GM20000 (cell line): ENCODE measurements at regions not wholly inside any gene's neighbourhood (a gene's known extent, or its start where the extent isn't known, plus 50 kb on each side); places are given as distances from the start of the nearest gene placed in this dataset.

ENCODE experiments used
- DNase-seq: peaks from one replicate; pipeline ENCODE4 v3.0.0; 2012; ENCODE audit warnings: low spot score
- TF ChIP-seq, protein P1 (sequence below): IDR thresholded peaks from 2 replicates; pipeline ENCODE4 v1.5.1; 2012; ENCODE audit warnings: mild to moderate bottlenecking, control low read depth; ENCODE audit errors: extremely low read depth, missing control alignments

DNA sequence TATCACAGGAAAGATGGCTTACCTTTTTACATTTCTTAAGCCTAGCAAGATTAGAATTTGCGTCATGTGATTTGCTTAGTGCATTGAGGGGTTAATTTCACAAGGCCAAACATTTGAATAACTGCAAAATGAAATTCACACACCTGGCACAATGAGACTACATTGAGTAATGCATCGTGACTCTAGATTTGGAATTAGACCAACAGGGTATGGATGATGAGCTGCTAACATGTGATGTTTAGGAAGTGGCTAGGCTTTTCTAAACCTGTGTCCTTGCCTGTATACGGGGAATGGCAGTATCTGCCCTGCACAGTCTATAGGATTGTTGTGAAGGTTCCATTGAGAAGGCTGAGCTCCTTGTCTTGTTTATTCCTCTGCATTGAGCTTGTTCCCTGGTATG lies 160.1 kb downstream of the MFSD1 start:
- DNase-seq: no peak
- TF ChIP-seq, protein P1, sequence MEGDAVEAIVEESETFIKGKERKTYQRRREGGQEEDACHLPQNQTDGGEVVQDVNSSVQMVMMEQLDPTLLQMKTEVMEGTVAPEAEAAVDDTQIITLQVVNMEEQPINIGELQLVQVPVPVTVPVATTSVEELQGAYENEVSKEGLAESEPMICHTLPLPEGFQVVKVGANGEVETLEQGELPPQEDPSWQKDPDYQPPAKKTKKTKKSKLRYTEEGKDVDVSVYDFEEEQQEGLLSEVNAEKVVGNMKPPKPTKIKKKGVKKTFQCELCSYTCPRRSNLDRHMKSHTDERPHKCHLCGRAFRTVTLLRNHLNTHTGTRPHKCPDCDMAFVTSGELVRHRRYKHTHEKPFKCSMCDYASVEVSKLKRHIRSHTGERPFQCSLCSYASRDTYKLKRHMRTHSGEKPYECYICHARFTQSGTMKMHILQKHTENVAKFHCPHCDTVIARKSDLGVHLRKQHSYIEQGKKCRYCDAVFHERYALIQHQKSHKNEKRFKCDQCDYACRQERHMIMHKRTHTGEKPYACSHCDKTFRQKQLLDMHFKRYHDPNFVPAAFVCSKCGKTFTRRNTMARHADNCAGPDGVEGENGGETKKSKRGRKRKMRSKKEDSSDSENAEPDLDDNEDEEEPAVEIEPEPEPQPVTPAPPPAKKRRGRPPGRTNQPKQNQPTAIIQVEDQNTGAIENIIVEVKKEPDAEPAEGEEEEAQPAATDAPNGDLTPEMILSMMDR: no peak

DNA sequence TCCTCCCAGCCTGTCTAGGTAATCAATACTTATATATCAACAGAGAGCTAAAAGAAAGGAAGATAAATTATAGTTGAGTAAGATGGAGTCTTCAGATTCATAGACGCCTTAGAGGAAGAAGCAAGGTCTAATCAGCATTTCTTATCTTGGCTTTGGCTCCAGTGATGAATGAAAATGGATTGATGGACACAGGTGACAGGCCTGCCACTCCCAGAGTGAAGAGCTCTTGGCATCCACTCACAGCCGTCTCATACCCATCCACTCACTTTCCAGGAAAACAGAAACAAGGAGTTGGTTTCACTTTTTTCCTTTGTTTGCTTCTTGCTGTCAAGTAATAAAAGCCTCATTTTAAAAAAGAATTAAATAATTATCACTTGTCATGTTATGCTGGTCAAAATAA lies 168.2 kb downstream of the MFSD1 start:
- TF ChIP-seq, protein P1: no peak

DNA sequence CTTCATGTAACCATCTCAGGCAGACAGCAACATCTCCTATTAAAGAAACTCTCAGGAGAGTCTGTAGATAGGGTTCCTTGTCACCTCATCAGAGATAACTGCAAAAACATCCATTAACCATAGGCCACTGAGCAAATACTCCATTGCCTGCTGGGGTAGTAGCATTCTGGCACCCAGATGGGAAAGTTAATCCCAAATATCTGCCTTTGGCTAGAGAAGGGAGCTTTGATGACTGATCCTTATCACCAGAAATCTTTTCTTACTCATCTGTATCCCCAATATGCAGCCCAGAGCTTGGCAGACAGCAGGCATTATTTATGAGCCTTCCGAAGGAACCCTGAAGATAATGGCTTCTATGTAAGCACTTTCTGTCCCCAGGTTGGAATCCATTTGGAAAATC lies 173.1 kb downstream of the MFSD1 start:
- DNase-seq: no peak
- TF ChIP-seq, protein P1: no peak

More for the DNA sequence above, 168.2 kb downstream of the MFSD1 start:
- no peak for DNase-seq

DNA sequence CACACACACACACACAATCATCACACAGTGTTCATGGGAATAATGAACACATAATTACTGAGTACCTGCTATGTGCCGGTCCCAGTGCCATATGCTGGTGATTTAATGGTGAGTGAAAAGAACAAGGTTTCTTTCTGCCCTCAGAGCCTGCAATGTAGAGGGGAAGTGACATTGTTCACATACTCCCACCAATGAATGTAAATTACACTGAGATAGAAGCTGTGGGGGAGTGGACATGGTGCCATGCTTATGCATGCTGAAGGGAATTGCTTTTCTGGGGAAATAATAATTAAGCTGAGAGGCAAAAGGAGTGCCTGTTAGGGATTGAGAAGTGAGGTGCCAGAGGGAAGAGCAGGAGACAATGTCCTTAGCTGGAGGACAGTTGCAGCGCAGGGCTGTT lies 175.1 kb downstream of the MFSD1 start:
- DNase-seq: no peak
- TF ChIP-seq, protein P1: no peak

DNA sequence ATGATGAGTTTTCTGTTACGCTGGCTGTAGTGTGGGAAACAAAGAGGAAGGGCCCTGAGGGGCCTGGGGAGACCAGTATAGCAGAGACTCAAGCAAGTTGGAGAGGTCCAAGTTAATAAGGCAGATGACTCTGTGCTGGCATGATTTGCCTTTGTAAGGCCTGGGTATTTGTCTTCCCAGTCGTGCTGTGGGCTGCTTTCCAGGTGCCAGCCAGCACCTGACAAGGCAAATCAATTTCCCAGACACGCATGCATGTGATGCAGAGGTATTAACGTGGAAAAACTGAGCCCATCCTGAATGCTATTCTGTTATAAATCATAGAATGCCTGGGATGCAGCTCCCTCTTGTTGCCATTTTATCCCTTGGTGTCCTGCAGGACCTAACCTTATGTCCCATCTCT lies 175.6 kb downstream of the MFSD1 start:
- TF ChIP-seq, protein P1: no peak
- DNase-seq: no peak

DNA sequence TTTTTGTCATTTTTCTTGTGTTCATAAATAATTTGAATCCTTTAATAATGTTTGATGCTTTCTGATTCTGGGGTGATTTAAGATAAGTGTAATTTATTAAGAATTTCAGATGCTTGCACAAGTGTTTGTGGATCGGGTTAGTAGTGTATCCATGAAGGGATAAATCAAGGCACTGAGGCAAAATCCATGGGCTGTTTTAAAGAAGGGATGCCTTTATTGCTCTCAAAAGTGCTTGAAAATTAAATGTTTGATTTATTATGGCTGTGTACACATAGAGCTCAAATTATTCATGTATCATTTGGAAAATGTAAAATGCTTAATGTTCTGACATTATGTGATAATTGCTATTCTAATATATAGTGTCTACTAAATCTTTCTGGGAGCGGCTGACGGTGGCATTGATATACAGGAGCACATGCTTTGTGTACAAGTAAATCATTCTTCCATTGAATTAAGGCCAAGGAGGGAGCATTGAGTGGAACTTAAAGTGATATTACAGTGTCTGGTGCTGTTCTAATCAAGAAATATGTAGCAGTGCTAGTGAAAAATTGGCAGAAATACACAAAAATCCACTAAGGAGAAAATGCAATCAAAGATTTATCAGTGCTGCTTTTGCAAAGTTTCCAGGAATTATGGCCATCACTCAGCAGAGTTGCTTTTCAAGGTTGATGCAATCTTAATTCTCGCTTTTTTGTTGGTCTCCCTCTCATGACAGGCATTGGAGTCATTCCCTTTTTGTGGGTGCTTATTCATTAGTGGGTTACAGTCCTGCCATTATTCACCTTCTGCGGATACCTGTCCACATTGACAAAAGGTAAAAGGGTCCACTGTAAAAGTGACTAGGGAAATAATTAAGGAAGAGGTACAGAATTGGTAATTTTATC lies 181.6 kb downstream of the MFSD1 start:
- DNase-seq: no peak
- TF ChIP-seq, protein P1: no peak

DNA sequence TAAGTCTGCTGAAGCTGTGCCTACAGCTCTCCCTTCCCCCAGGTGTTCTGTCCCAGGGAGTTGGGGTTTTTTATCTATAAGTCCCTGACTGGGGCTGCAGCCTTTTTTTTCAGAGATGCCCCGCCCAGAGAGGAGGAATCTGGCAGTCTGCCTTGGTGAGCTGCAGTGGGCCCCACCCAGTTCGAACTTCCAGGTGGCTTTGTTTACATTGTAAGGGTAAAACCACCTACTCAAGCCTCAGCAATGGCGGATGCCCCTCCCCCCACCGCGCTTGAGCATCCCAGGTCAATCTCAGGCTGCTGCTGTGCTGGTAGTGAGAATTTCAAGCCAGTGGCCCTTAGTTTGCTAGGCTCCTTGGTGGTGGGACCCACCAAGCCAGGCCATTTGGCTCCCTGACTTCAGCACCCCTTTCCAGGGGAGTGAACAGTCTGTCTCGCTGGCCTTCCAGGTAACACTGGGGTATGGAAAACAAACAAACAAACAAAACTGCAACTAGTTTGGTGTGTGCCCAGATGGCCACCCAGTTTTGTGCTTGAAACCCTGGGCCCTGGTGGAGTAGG lies 189.4 kb downstream of the MFSD1 start:
- no peak for DNase-seq
- TF ChIP-seq, protein P1: no peak
